K562 (cell line): ENCODE measurements at regions not wholly inside any gene's neighbourhood (a gene's known extent, or its start where the extent isn't known, plus 50 kb on each side); places are given as distances from the start of the nearest gene placed in this dataset.

Source experiments
- ATAC-seq: fragments of 200-7000 bp; cut with Tn5 transposase; 3 replicates; pipeline ENCODE4 v1.9.1; 2020; ENCODE audit warnings: moderate library complexity
- BruUV-seq: library from RNA; stranded (reverse); fragments of 400-500 nt; replicated peaks from 2 replicates; lab custom pipeline; 2021; lab: Mats Ljungman, UMichigan
- CTCF ChIA-PET: fragments of 300-600 bp; formaldehyde crosslinking; extraction: SDS; loops from one replicate; lab custom pipeline; 2021; ENCODE audit warnings: low intra/inter-chr PET ratio; lab: Yijun Ruan, JAX
- POLR2A ChIA-PET: fragments of 300-600, 350-650 bp; sonication (Branson Sonifier 250); formaldehyde crosslinking; extraction: SDS; loops from one replicate; lab custom pipeline; 2021; ENCODE audit warnings: antibody characterized with exemption, inconsistent platforms; lab: Yijun Ruan, JAX
- DNase-seq, 4 experiments: peaks; one replicate each; pipeline versions ENCODE4 v3.0.0 to v3.0.0-alpha.2; 2011 to 2018; ENCODE audit warnings: low spot score in 3 of 4, mixed read lengths in 3 of 4; ENCODE audit errors: extremely low read depth in 1 of 4
- FAIRE-seq: peaks from 2 replicates; lab custom pipeline; 2011; peaks lifted over from hg19 to GRCh38; lab: Jason Lieb, UNC
- H2AFZ ChIP-seq: 2 replicates; pipeline ENCODE4 v1.6.0; 2011; ENCODE audit warnings: low read depth, low read length, control low read depth, inconsistent platforms
- H3K27ac ChIP-seq: fragments of 200-600 bp; 3 replicates; pipeline ENCODE4 v1.8.0; 2011; ENCODE audit warnings: low read depth, mild to moderate bottlenecking, control low read depth, inconsistent platforms, low read length, moderate library complexity, mixed read lengths; ENCODE audit errors: extremely low read depth
- H3K27me3 ChIP-seq, 2 experiments: fragments of 300-600 bp in 1 of 2; 2 replicates in 1 of 2; 3 replicates in 1 of 2; pipeline versions ENCODE4 v1.6.0 to v1.8.0; 2011; ENCODE audit warnings: inconsistent platforms in 2 of 2, low read length in 2 of 2, mild to moderate bottlenecking in 1 of 2, mixed read lengths in 1 of 2, moderate library complexity in 1 of 2; ENCODE audit not compliant: control insufficient read depth in 2 of 2, insufficient read depth in 2 of 2
- H3K36me3 ChIP-seq: fragments of 300-600 bp; 3 replicates; pipeline ENCODE4 v1.8.0; 2011; ENCODE audit warnings: mild to moderate bottlenecking, low read length, inconsistent platforms; ENCODE audit not compliant: control insufficient read depth, insufficient read depth
- H3K4me1 ChIP-seq, 2 experiments: fragments of 200-600 bp in 1 of 2; replicated peaks in 1 of 2; 2 replicates in 1 of 2; 3 replicates in 1 of 2; pipeline versions ENCODE4 v1.5.1 to v1.8.0; 2011; ENCODE audit warnings: inconsistent platforms in 2 of 2, low read length in 2 of 2, mild to moderate bottlenecking in 1 of 2, mixed read lengths in 1 of 2, moderate library complexity in 1 of 2; ENCODE audit not compliant: control insufficient read depth in 2 of 2, insufficient read depth in 2 of 2
- H3K4me2 ChIP-seq: 2 replicates; pipeline ENCODE4 v1.6.1; 2011; ENCODE audit warnings: low read length, control low read depth, inconsistent platforms, mixed read lengths; ENCODE audit not compliant: insufficient read depth
- H3K4me3 ChIP-seq: fragments of 200-600 bp; sonication (generic), shearing (Covaris generic); 2 replicates; pipeline ENCODE4 v1.5.1; 2016; ENCODE audit warnings: control low read depth, inconsistent platforms
- H3K79me2 ChIP-seq: fragments of 200-600 bp; 3 replicates; pipeline ENCODE4 v1.8.0; 2011; ENCODE audit warnings: low read length, inconsistent platforms; ENCODE audit not compliant: control insufficient read depth, insufficient read depth
- H3K9ac ChIP-seq, 2 experiments: 2 replicates each; pipeline versions ENCODE4 v1.6.0 to v1.6.1; 2011; ENCODE audit warnings: low read depth in 2 of 2, low read length in 2 of 2, control low read depth in 1 of 2, inconsistent platforms in 1 of 2, mild to moderate bottlenecking in 1 of 2, mixed read lengths in 1 of 2; ENCODE audit not compliant: insufficient read depth in 1 of 2
- H3K9me1 ChIP-seq: one replicate; pipeline ENCODE4 v1.6.0; 2011; ENCODE audit warnings: inconsistent platforms, mild to moderate bottlenecking, low read length, moderate library complexity; ENCODE audit not compliant: control insufficient read depth, insufficient read depth
- H3K9me3 ChIP-seq: replicated peaks from 2 replicates; pipeline ENCODE4 v1.5.1; 2011; ENCODE audit warnings: low read depth, low read length, inconsistent platforms; ENCODE audit not compliant: control insufficient read depth, insufficient read depth
- H4K20me1 ChIP-seq: replicated peaks from 2 replicates; pipeline ENCODE4 v1.6.1; 2011; ENCODE audit warnings: low read length, inconsistent platforms, mixed read lengths; ENCODE audit not compliant: control insufficient read depth, insufficient read depth
- C11orf30 ChIP-seq: fragments of 450-650 bp; IDR thresholded peaks from 2 replicates; pipeline ENCODE4 v1.6.1; 2016; ENCODE audit warnings: low read depth, mild to moderate bottlenecking
- CBX2 ChIP-seq: fragments of 200-600 bp; sonication (generic); IDR thresholded peaks from one replicate; pipeline ENCODE4 v1.6.1; 2012; ENCODE audit warnings: mild to moderate bottlenecking, low read length, inconsistent platforms; ENCODE audit not compliant: insufficient read depth, poor library complexity, severe bottlenecking
- CSDE1 ChIP-seq, 2 experiments: fragments of 450-650 bp; IDR thresholded peaks; 2 replicates each; pipeline ENCODE4 v1.6.1; 2016; ENCODE audit warnings: mild to moderate bottlenecking in 1 of 2
- DMBX1 ChIP-seq: fragments of 250-450 bp; sonication (Bioruptor Pico); IDR thresholded peaks from 2 replicates; pipeline ENCODE4 v1.8.0; 2022; ENCODE audit warnings: inconsistent platforms, mild to moderate bottlenecking, moderate library complexity, borderline replicate concordance
- FOSL1 ChIP-seq: fragments of 200-800 bp; sonication (Bioruptor generic); conservative IDR thresholded peaks from 2 replicates; pipeline ENCODE4 v1.6.1; 2016; ENCODE audit warnings: missing genetic modification characterization, missing compliant biosample characterization
- FOXK2 ChIP-seq, 2 experiments: fragments of 450-650 bp; IDR thresholded peaks in 1 of 2; conservative IDR thresholded peaks in 1 of 2; 2 replicates each; pipeline ENCODE4 v1.6.1; 2016; ENCODE audit warnings: low read depth in 2 of 2, mild to moderate bottlenecking in 1 of 2
- GATAD2A ChIP-seq: fragments of 450-650 bp; IDR thresholded peaks from 2 replicates; pipeline ENCODE4 v1.6.1; 2017
- HMG20B ChIP-seq: fragments of 250-450 bp; sonication (Bioruptor Pico); IDR thresholded peaks from 2 replicates; pipeline ENCODE4 v1.5.0; 2021; ENCODE audit warnings: mild to moderate bottlenecking
- HSF4 ChIP-seq: fragments of 250-450 bp; sonication (Bioruptor Pico); IDR thresholded peaks from 2 replicates; pipeline ENCODE4 v2.1.2; 2022; ENCODE audit warnings: mild to moderate bottlenecking, moderate library complexity, borderline replicate concordance
- MAFG ChIP-seq: fragments of 450-650 bp; conservative IDR thresholded peaks from 2 replicates; pipeline ENCODE4 v1.6.1; 2016; ENCODE audit warnings: missing genetic modification characterization, missing compliant biosample characterization
- MAFK ChIP-seq: IDR thresholded peaks from 2 replicates; pipeline ENCODE4 v1.6.1; 2011; ENCODE audit warnings: low read length, improper control_type of control experiment
- MCM2 ChIP-seq: fragments of 450-650 bp; IDR thresholded peaks from 2 replicates; pipeline ENCODE4 v1.6.1; 2017; ENCODE audit warnings: low read depth, mild to moderate bottlenecking
- NFE2 ChIP-seq: IDR thresholded peaks from 2 replicates; pipeline ENCODE4 v1.6.1; 2014; ENCODE audit warnings: antibody characterized with exemption, low read depth
- NFE2L1 ChIP-seq: fragments of 450-650 bp; IDR thresholded peaks from 2 replicates; pipeline ENCODE4 v1.6.1; 2016; ENCODE audit warnings: missing genetic modification characterization, low read depth, mild to moderate bottlenecking, missing compliant biosample characterization, moderate library complexity, borderline replicate concordance
- SREBF2 ChIP-seq: sonication (generic); formaldehyde crosslinking; IDR thresholded peaks from 2 replicates; pipeline ENCODE4 v1.4.0; 2020; ENCODE audit warnings: mild to moderate bottlenecking, missing genetic modification reagents
- ZC3H11A ChIP-seq: IDR thresholded peaks from 2 replicates; pipeline ENCODE4 v1.6.1; 2012; ENCODE audit warnings: low read depth, low read length, improper control_type of control experiment
- ZNF316 ChIP-seq: fragments of 450-650 bp; IDR thresholded peaks from 2 replicates; pipeline ENCODE4 v1.6.1; 2016
- ZNF354B ChIP-seq: fragments of 250-450 bp; sonication (Bioruptor Pico); IDR thresholded peaks from 2 replicates; pipeline ENCODE4 v1.4.0; 2020
- ZNF696 ChIP-seq: fragments of 250-450 bp; sonication (Bioruptor Pico); conservative IDR thresholded peaks from 2 replicates; pipeline ENCODE4 v1.4.0; 2020; ENCODE audit warnings: mild to moderate bottlenecking, moderate library complexity
- WGBS: fragments of 100-300 bp; shearing (Covaris generic); methylation state at CpG from one replicate; pipeline ENCODE4 v1.1.6; 2016; ENCODE audit warnings: low coverage, mixed read lengths; ENCODE audit not compliant: insufficient coverage; ENCODE audit errors: missing lambda C conversion rate; 5-methylcytosine and 5-hydroxymethylcytosine counted together
- in situ Hi-C: fragments of 300-500 bp; cut with MboI; formaldehyde crosslinking; loops from 4 replicates; pipeline ENCODE4 v1.15.0; 2018; ENCODE audit warnings: inconsistent platforms, mixed read lengths
- intact Hi-C: fragments of 100-400 bp; cut with micrococcal nuclease; formaldehyde crosslinking; loops from 2 replicates; pipeline ENCODE4 v1.14.2; 2022
- TF ChIP-seq, protein P1 (sequence below): fragments of 250-450 bp; sonication (Bioruptor Pico); IDR thresholded peaks from 2 replicates; pipeline ENCODE4 v1.5.0; 2021; ENCODE audit warnings: mild to moderate bottlenecking, borderline replicate concordance
- TF ChIP-seq, protein P2 (sequence below): IDR thresholded peaks from 2 replicates; pipeline ENCODE4 v1.6.1; 2012; ENCODE audit warnings: low read depth, low read length, improper control_type of control experiment, borderline replicate concordance

DNA sequence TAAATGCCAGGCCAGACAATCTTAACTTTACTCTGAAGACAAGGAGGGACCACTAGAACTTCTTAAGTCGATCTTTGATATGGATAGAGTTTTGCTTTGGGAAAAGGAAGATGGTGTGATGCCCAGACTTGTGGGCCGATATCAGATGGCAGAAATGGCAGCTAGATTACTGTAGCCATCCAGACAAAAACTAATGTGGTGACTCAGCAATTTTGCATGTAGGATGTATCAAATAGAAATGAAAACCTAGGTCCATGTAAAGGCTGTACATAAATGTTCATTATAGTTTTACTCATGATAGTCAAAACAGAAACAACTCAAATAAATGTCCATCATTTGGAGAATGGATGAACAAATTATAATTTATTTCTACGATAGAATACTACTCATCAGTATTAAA lies 121.5 kb downstream of the APIP start:
- Histone ChIP-seq H3K36me3 (no peaks in the 10 kb centered on the region), H3K4me3 (no peak overlapping the region), H4K20me1 (no peaks in the 10 kb centered on the region), H3K4me2 (no peak overlapping the region), H3K9me1 (no peaks in the 10 kb centered on the region), H3K9me3 (peaks cover 5% of the 10 kb centered on the region; the same call in 1 of the 2 replicates), H3K79me2 (no peaks in the 10 kb centered on the region), H3K9ac (no peak overlapping the region), H3K27me3 (no peaks in the 10 kb centered on the region), H2AFZ (no peak overlapping the region), H3K27ac (no peak overlapping the region), H3K4me1 (no peaks in the 10 kb centered on the region; a peak in 2 of 5 replicates)
- no peak for FAIRE-seq
- no peak for ATAC-seq
- no TSS peak for BruUV-seq
- WGBS: 67% methylated on average over 3 of the region's 3 CpGs
- ChIA-PET CTCF (no interaction called here), POLR2A (no interaction called here)
- in situ Hi-C loops: no loop called here
- intact Hi-C loops: loop anchor here (5.0 kb wide), 1 partner anchor 43 kb away; no protein-coding TSS in a partner anchor
- no peak for DNase-seq
- TF ChIP-seq ZC3H11A (no peak), HSF4 (CRISPR knock-in tag) (no peak), MAFK (peak; percentile 91), MCM2 (no peak), NFE2 (peak; percentile 73), C11orf30 (peak; percentile 85), CSDE1 (IDR thresholded peaks at IDR 0.05) (no peak), SREBF2 (no peak), GATAD2A (no peak), ZNF316 (peak; percentile 95), FOSL1 (tag) (no peak), HMG20B (CRISPR knock-in tag) (no peak), ZNF696 (CRISPR knock-in tag) (no peak), ZNF354B (CRISPR knock-in tag) (no peak), MAFG (tag) (peak; percentile 96), CBX2 (no peak), DMBX1 (CRISPR knock-in tag) (0 out of 2 replicates have a peak, but pooled peaks have one; percentile 6), NFE2L1 (tag) (peak; percentile 73), FOXK2 (conservative IDR thresholded peaks at IDR 0.05 in 1 of 2, IDR thresholded peaks at IDR 0.05 in 1 of 2; ENCODE audit: low read depth in 2 of 2) (no peak)
- TF ChIP-seq, protein P1, sequence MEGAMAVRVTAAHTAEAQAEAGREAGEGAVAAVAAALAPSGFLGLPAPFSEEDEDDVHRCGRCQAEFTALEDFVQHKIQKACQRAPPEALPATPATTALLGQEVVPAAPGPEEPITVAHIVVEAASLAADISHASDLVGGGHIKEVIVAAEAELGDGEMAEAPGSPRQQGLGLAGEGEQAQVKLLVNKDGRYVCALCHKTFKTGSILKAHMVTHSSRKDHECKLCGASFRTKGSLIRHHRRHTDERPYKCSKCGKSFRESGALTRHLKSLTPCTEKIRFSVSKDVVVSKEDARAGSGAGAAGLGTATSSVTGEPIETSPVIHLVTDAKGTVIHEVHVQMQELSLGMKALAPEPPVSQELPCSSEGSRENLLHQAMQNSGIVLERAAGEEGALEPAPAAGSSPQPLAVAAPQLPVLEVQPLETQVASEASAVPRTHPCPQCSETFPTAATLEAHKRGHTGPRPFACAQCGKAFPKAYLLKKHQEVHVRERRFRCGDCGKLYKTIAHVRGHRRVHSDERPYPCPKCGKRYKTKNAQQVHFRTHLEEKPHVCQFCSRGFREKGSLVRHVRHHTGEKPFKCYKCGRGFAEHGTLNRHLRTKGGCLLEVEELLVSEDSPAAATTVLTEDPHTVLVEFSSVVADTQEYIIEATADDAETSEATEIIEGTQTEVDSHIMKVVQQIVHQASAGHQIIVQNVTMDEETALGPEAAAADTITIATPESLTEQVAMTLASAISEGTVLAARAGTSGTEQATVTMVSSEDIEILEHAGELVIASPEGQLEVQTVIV (CRISPR knock-in tag): no peak
- TF ChIP-seq, protein P2, sequence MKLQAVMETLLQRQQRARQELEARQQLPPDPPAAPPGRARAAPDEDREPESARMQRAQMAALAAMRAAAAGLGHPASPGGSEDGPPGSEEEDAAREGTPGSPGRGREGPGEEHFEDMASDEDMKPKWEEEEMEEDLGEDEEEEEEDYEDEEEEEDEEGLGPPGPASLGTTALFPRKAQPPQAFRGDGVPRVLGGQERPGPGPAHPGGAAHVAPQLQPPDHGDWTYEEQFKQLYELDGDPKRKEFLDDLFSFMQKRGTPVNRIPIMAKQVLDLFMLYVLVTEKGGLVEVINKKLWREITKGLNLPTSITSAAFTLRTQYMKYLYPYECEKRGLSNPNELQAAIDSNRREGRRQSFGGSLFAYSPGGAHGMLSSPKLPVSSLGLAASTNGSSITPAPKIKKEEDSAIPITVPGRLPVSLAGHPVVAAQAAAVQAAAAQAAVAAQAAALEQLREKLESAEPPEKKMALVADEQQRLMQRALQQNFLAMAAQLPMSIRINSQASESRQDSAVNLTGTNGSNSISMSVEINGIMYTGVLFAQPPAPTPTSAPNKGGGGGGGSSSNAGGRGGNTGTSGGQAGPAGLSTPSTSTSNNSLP: no peak
